Brain pericyte (primary cell): ENCODE measurements at regions not wholly inside any gene's neighbourhood (a gene's known extent, or its start where the extent isn't known, plus 50 kb on each side); places are given as distances from the start of the nearest gene placed in this dataset.

ENCODE experiments used
- DNase-seq: peaks from one replicate; pipeline ENCODE4 v3.0.0-alpha.2; 2012; ENCODE audit warnings: low read depth, low spot score

DNA sequence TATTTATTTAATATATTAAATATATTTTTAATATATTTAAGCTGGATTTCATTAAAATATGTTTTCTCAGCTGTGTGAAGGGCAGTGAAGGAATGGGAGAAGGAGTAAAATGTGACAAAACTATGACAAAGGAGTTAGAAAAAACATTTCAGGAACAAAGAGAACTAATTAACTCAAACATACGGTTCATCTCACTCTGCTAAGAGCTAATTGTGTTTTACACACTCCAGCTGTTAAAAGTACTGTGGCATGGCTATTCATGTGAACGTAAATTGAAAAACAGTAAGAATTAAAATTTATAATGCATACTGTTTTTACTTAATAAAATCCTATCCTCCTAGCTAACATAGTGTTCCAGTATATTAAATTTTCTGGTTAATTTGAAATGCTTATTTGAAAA lies 262.5 kb upstream of the GNAI1 start:
- DNase-seq, result no peak

DNA sequence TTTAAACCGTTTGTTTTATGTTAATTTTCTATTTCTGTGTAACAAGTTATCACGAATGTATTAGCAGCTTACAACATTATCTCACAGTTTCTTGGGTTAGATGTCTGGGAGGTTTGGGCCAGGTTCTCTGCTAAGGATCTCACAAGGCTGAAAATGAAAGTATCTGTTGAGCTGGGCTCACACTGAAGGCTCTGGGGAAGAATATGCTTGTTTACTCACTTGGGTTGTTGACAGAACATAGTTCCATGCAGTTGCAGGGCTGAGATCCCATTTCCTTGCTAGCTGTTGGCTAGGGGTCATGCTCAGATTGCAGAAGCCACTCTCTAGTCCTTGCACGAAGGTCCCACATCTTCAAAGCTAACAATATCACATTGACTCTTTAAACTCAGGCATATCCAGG lies 266.6 kb upstream of the GNAI1 start:
- no peak for DNase-seq

DNA sequence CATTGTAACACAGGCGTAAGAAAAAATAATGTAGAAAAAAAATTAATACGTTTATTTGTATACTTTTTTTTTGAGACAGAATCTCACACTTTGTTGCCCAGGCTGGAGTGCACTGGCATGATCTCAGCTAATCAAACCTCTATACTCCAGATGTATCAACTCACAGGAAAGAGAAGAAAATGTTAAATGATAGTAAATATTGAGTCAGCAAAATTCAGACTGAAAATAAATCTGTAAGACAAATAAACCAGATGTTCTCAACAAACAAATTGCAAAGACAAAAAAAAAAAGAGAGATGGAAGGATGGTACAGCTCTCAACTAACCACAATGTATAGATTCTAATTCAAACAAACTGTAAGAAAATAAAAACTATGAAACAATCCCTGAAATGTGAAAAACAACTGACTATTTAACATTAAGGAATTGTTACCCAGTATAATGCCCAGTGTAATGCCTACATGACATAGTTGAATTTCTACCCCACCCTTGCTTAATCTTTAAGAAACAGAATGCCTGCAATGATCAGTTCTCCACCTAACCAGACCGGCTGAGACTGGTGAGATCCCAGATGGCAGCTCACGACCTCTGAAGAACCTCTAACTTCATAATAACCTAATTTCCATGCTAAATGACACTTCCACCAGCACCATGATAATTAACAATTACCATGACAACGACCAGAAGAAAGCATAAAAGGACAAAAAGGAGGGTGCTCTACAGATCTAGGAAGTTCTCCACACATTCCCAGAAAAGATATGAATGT lies 272.0 kb upstream of the GNAI1 start:
- no peak for DNase-seq

DNA sequence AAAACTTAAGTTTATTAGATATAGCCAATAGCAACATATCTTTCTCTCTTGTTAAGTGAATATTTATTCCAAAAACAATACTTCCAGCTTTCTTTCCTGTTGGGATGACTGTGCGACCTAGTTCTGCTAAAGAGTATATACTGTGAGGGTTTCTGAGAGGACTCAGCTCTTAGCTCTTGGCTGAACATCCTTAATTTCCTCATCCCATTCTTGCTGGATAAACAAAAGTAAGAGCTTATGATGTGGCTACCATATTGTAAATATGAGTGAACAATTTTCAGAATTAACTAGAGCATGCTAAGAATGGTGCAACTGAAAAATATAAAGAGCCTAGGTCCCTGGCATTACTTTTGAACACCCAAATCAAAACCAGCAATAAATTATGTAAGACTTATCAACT lies 279.5 kb upstream of the GNAI1 start:
- DNase-seq, result no peak

DNA sequence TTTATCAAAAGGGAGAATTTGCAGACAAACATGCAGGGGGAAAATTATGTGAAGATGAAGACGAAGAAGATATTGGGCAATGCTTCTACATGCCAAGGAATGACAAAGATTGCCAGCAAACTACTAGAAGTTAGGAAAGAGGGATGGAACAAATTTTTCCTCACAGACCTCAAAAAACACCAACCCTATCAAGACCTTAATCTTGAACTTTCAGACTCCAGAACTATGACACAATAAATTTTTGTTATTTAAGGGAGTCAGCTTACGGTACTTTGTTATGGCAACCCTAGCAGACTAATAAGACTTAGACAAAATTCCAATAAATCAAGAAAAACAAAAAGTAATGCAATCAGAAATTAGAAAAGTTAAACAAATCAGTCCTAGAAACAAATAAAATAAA lies 280.0 kb upstream of the GNAI1 start:
- no peak for DNase-seq

DNA sequence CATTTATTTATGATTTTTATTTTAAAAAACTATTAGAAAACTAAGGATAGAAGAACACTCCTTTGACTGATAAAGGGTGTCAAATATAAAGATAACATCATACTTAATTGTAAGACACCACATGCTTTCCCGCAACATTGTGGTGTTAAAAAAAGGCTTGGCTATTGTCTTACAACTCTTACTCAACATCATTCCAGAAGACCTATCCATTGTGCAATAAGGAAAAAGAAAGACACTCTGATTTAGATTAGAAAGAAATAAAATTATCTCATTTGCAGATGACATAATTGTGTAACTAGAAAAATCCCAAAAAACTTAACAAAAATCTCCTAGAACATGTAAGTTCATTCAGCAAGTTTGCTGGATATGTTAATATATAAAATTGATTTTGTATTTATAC lies 296.7 kb upstream of the GNAI1 start:
- no peak for DNase-seq

DNA sequence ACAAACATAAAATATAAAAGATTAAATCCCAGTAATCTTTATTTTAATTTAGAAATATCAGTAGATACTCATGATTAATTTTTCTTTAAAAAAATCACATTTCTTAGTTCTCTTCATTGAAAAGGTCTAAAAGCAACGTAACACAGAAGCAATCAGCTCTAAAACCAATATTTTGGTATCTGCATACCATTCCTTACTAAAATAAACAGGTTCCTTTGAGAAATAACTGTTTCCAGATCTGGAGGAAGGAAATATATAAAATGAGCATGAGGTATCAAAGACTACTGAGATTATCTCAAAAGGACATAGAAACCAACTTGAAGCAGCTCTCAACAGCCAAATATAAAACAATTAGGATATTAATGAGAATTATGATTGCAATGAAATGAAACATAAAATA lies 301.0 kb upstream of the GNAI1 start:
- DNase-seq, result no peak

DNA sequence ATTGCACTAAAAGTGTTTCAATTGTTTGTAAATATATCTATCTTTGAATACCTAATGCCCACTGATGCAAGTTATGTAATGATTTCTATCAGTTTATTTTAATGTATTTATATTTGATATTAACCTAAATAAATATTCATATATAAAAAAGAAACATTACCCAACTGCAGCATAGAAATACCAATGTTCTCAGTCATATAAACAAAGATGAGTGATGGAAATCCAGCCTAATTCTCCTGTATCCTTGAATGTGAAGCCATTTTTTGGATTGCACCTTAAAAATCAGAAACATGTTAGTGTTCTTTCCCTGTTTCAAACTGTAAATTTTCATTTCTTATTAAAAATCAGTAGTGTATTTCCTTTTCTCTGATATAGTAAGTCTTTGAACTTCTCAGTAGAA lies 305.8 kb upstream of the GNAI1 start:
- no peak for DNase-seq

DNA sequence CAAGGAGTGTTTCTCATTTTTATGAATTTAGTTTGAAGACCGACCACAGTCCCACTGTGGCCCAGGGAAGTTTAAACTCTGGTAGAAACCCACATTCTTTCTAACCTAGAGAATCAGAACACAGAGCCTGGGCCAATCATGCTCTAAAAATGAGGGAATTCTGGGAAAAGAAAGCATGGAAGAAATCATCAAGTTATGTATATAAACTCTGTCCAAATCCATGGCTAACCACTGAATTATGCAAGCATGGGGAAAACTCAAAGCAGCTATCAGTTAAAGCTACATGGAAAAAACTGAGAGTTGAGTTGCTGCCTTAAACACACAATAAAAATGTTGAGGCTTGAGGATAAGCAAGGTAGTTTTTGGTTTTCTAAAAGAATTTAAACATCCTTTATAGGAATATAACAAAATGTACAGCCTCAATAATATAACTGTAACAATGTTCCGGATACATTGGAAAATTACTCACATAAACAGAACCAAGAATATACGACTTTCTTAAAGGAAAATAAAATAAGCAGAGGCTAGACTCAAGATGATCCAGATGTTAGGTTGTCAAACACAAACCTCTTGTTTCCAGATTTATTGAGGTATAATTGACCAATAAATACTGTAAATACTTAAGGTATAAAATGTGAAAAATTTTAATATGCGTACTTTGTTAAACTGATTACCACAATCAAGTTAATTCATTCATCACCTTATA lies 311.2 kb upstream of the GNAI1 start:
- no peak for DNase-seq

DNA sequence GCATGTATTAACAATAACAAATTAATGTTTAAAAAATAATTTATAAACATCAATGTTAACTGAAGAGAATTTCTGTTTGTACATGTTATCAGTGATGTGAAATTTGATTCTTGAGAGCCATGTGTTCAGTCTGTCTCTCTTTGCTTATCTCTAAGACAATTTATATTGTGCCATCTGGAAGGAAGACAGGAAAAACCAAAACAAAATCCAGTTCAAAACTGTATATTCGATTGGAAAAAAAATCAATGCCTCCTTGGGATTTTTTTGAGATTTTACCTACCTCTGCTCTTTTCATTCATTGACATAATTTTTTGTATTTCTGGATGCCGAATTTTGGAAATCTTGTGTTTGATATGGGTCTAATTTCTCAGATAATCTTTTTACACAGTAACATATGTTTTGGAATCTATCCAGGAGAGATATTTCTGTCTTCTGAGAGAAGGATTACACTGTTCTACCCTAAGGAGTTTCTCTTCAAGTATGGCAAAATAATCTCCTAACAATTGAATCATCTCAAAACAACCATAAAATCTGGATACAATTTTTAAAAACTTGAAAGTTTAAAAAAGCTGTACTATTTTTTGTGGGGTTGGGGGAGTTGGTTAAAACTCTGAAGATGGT lies 311.9 kb upstream of the GNAI1 start:
- DNase-seq, result no peak

DNA sequence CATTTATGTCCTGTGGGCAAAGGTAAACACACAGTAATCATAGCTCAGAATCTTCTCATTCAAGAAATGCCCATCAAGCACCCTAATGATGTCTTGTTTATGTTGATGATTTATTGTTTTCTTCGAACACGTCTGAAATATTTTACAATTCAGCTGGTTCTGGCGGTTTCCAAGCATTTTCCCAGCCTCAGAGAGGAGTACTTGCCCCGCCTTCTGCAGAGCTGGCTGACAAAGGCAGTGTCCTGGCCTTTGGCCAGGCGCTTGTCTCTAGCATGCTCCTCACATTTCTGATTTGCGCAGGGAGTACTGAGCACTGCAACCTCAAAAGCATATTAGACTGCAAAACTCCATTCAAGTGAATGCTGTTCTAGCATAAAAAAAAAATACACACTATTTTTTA lies 314.2 kb upstream of the GNAI1 start:
- peak; percentile 56 for DNase-seq

DNA sequence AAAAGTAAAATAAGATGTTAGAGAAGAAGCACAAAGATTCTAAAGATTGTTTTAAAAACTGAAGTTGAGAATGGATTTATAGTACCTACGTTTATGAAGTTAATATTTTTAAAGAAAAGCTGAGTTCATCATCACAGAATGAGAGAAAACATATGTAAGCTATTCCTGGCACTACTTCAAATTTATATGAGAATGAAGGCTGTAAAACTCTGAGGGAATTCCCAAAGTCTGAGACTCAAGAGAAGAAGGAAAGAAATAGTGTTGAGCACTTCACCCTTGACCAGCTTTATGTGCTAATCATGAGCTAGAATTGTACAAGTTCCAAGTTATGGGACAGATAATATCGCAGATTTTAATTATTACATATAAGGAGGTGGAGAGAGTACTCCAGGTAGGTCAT lies 323.7 kb upstream of the GNAI1 start:
- no peak for DNase-seq

DNA sequence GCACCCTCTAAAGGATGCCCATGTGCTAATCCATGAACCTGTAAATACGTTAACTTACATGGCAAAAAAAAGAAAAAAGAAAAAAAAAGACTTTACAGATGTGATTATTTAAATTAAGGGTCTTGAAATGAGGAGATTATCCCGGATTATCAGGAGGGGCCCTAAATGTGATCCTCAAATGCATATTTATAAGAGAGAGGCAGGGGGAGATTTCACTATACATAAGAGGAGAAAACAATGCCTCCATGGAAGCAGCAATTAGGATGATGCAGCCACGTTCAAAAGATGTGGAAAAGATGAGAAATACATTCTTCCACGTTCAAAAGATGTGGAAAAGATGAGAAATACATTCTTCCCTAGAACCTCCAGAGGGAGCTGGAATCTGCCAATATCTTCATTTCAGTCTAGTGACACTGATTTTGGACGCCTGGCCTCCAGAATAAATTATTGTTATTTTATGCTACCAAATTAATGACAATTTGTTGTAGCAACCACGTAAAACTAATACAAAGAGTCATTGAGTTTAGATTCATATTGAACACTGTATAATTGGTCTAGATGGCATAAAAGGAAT lies 328.4 kb upstream of the GNAI1 start:
- DNase-seq, result no peak

DNA sequence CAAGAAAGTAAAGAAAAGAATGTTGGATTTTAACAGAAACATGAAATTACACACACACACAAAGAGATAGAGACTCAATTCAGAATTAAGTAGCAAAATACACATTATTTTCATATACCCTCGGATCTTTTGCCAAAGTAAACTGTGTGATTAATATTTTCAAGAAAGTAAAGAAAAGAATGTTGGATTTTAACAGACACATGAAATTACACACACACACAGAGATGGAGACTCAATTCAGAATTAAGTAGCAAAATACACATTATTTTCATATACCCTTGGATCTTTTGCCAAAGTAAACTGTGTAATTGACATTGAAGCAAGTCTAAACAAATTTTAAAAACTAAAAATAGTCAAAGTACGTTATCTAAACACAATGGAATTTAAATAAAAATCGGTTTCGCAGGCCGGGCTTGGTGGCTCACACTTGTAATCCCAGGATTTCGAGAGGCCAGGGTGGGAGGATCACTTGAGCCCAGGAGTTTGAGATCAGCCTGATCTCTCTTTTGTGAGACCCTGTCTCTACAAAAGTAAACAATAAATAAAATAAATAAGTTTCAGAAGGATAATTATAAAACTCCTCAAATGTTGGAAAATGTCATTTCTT lies 337.3 kb upstream of the MAGI2 start:
- DNase-seq, result no peak

DNA sequence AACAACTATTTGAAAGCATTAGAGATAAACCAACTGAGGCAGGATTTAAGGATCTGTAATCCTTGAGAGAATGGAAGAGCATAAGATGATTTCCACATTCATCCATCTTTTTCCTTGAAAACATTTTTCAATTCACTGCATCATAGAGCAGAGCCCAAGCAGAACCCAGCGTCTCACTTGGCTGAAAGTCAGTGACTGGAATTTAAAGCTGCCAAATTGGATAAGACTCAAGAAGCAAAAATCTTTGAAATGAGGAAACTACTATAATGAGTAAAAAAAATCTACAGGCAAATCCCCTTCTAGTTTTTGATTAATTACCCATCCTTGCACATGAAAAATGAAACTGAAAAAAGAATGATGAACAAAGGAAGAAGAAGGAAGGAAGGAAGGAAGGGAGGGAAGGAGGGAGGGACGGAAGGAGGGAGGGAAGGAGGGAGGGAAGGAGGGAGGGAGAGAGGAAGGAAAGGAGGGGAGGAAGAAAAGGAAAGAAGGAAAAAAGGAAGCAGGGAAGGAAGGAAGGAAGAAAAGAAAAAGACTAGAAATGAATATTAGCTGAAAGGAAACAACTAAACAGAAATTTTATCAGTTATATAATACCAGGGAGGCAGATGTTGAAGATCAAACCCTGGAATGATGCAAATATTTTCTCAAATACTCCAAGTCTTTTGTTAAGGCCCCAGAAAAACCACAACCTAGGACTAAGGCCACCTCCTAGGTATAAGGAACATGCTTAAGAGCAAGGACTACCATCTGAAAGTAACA lies 336.3 kb upstream of the MAGI2 start:
- DNase-seq, result no peak

DNA sequence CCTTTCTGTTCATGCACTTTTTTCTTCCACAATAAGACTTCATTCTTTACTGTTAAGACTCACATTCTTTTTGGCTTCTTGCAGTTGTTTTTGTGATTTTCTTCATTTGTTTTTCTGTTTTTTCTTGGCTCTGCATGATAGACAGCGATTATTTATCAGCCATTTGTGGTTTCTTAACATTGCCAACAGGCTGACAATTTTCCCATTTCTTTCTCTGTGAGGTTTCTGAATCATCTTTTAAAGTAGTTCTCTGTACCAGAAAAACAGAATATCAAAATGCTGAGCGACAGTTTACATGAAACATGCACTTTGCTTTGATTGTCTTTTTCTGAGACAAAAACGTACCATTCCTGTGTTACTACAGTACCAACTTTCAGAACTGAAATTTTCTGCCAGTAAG lies 334.2 kb upstream of the MAGI2 start:
- DNase-seq, result no peak

DNA sequence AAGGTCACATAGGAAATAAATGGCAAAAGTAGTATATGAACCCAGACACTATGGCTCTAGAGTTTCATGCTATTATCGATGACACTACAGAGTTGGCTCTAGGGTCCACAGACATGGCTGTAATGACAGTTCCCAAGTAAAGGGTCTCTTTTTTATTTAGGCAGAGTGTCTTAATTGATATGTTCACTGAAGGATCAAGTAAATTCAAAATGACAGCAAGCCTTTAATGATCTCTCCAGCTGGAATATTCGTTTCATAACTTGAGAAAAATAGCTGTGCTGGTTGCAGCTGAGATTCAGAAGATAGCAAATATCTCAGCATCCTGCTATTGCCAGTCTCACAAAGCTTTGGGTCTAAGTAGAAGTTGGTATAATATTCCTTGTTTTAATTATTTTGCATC lies 333.6 kb upstream of the MAGI2 start:
- DNase-seq, result no peak

DNA sequence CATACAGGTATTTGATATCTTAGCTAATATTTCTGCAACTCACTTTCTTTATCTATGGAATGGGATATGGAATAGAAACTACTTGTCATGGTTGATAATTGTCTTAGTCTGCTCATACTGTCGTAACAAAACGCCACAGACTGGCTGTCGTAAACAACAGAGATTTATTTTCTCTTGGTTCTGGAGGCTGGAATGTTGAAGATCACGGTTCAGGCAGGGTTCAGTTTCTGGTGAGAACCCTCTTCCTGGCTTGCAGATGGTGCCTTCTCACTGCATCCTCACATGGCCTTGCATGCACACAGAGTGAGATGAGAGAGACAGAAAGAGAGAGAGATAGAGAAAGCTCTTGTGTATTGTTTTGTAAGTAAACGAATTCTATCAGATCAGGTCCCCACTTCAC lies 332.7 kb upstream of the MAGI2 start:
- no peak for DNase-seq

DNA sequence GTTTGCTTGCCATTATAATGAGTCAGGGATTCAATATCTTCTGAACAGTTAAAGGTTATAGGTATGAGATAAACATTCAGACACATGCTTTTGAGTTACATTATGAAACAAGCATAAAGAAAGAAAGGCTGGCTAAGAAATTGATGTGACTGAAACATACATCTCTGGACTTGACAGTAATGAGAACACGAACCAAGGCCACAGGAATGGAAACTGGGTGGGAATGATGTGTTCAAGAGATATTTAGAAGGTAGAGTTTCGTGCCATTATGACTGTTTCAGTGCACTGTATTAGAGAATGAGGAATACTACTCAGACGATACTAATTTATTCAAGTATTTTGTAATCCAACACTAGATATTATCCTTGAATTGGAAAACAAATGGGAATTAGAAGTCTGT lies 332.1 kb upstream of the MAGI2 start:
- no peak for DNase-seq

DNA sequence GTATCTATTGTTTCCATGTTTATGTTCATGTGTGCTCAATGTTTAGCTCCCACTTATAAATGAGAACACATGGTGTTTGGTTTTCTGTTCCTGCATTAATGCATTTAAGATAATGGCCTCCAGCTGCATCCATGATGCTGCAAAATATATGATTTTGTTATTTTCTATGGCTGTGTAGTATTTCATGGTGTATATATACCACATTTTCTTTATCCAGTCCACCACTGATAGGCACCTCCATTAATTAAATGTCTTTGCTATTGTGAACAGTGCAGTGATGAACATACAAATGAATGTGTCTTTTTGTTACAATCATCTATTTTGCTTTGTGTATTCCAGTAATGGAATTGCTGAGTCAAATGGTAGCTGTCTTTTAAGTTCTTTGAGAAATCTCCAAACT lies 329.4 kb upstream of the MAGI2 start:
- DNase-seq, result no peak

DNA sequence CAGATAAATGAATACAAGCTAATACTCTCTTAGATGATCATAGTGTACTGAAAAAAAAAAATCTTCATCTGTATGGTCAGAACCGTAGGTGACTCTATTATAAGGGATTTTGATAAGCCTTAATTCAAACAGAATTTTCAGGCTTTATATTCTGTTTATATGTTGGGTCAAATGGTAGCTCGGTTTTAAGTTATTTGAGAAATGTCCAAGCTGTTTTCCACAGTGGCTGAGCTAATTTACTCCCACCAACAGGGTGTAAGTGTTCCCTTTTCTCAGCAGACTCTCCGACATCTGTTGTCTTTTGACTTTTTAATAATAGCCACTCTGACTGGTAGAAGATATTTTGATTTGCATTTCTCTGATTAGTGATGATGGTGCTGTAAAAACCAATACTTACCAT lies 328.8 kb upstream of the MAGI2 start:
- DNase-seq, result no peak

DNA sequence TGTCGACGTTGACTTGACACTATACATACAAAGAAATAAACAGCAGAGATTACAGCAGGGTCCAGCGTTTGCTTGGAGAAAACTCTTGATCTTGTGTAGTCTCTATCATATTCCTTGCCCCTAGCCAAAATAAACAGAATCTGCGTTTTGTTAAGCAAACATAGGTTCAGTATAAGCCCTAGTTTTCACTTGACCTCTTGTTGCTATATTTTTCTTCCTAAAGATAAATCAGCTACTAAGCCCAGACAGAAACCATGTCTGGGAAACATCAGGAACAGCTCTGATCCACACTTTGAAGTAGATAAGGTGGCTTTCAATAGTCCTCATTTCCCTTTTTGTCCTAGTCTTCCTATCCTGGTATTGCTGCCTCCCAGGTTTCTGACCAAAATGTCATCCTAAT lies 328.2 kb upstream of the MAGI2 start:
- peak; percentile 42 for DNase-seq
